Activated CD8-positive, alpha-beta memory T cell treated with anti-CD3 and anti-CD28 coated beads for 4 hours (primary cell): ENCODE measurements at regions not wholly inside any gene's neighbourhood (a gene's known extent, or its start where the extent isn't known, plus 50 kb on each side); places are given as distances from the start of the nearest gene placed in this dataset.

ENCODE experiments used
- DNase-seq, 2 donors: peaks; one replicate each; pipeline ENCODE4 v3.0.0-alpha.2; 2020; ENCODE audit warnings: low read depth in 2 of 2

GRCh38 chr11:95549301-95549700 lies 240.3 kb downstream of the FAM76B start:
- no peak for DNase-seq

- no peak for DNase-seq
Observed at GRCh38 chr11:95548416-95548815, 241.2 kb downstream of the FAM76B start.

- DNase-seq: no peak
Observed at GRCh38 chr11:95547976-95548375, 241.6 kb downstream of the FAM76B start.

GRCh38 chr11:95547186-95547585 lies 242.4 kb downstream of the FAM76B start:
- DNase-seq: no peak

GRCh38 chr11:95545116-95545875 lies 244.3 kb downstream of the FAM76B start:
- no peak for DNase-seq

GRCh38 chr11:95544095-95544856 lies 245.3 kb downstream of the FAM76B start:
- DNase-seq: no peak

GRCh38 chr11:95542868-95543551 lies 246.6 kb downstream of the FAM76B start:
- no peak for DNase-seq

- no peak for DNase-seq
Observed at GRCh38 chr11:95541715-95542114, 247.9 kb downstream of the FAM76B start.

GRCh38 chr11:95536047-95536690 lies 253.4 kb downstream of the FAM76B start:
- no peak for DNase-seq

GRCh38 chr11:95534809-95535208 lies 254.8 kb downstream of the FAM76B start:
- DNase-seq: no peak

GRCh38 chr11:95534226-95534625 lies 255.4 kb downstream of the FAM76B start:
- DNase-seq: no peak

- DNase-seq: no peak
Observed at GRCh38 chr11:95531116-95531515, 258.5 kb downstream of the FAM76B start.

GRCh38 chr11:95524314-95525036 lies 265.1 kb downstream of the FAM76B start:
- no peak for DNase-seq

- no peak for DNase-seq
Observed at GRCh38 chr11:95522874-95523273, 266.7 kb downstream of the FAM76B start.

- DNase-seq: no peak
Observed at GRCh38 chr11:95521862-95522261, 267.7 kb downstream of the FAM76B start.

GRCh38 chr11:95521133-95521542 lies 268.4 kb downstream of the FAM76B start:
- no peak for DNase-seq

- DNase-seq: no peak
Observed at GRCh38 chr11:95520369-95521132, 269.0 kb downstream of the FAM76B start.

- no peak for DNase-seq
Observed at GRCh38 chr11:95519912-95520311, 269.7 kb downstream of the FAM76B start.

- no peak for DNase-seq
Observed at GRCh38 chr11:95517453-95517852, 272.1 kb downstream of the FAM76B start.

- DNase-seq: no peak
Observed at GRCh38 chr11:95516786-95517185, 272.8 kb downstream of the FAM76B start.

- DNase-seq: no peak
Observed at GRCh38 chr11:95516175-95516574, 273.4 kb downstream of the FAM76B start.
